GM21825 (cell line): ENCODE measurements at regions not wholly inside any gene's neighbourhood (a gene's known extent, or its start where the extent isn't known, plus 50 kb on each side); places are given as distances from the start of the nearest gene placed in this dataset.
A peak's percentile ranks its signal among the peaks of the same experiment; 100 is the strongest.

ENCODE experiments used
- ATAC-seq: cut with Tn5 transposase; IDR thresholded peaks from one replicate; pipeline ENCODE4 v1.9.1; 2021; ENCODE audit warnings: mild to moderate bottlenecking, moderate library complexity; ENCODE audit not compliant: unreplicated experiment

DNA sequence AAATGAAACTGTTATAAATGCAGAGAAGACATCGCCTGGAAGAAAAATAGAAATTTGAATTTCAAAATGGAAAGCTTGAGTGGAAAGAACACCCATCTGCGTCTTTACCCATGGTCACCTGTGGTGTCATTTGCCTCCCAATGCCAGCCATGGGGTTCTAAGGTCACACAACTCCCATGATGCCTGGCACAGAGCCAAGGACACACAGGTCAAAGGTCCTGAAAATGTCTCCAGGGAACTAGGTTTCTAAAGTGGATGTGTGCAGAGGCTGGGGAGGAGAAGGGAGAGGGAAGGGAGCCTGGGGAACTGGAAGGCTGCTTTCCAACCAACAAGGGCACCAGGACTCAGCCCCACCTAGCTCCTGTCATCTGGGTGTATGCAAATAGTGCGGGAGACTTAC lies 724.0 kb upstream of the TMEM132C start:
- ATAC-seq: no peak

GRCh38 chr12:127546721-127547505 lies 720.1 kb upstream of the TMEM132C start:
- no peak for ATAC-seq

DNA sequence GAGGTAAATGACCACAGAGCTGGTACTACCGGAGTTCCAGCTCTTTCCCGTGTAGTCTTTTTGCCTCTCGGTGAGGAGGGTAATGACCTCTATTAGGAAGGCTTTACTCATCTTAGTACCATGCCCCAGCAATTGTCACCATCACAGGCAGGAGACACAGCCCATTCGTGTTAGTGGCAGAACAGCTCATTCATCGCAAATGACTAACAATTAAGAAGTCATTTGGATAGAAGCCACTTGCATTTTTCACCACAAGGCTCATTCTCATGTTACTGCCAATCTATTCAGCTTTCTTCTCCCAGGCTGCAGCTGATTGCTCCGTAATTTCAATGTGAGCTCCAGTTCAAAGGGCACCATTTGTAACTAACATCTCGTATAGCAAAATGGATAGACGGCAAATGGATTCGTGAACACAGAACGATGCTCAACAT lies 718.8 kb upstream of the TMEM132C start:
- ATAC-seq: no peak

GRCh38 chr12:127550271-127550670 lies 716.7 kb upstream of the TMEM132C start:
- ATAC-seq: no peak

DNA sequence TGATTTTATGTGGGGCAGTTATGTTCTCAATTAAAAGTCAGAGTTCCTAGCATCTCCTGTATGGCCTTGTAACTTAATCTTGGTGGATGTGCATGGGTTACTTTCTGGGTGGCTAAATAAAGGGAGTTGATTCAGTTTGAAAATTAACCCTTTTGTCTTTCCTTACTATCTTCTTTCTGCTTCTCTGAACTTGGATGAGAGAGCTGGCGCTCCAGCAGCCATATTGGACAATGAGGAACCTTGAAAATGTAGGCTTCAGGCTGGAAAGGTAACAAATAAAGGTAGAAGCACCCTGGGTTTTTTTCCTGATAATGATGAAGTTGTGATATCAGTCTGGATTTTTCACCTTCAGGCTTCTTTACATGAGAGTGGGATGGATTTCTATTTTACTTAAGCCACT lies 714.1 kb upstream of the TMEM132C start:
- no peak for ATAC-seq

DNA sequence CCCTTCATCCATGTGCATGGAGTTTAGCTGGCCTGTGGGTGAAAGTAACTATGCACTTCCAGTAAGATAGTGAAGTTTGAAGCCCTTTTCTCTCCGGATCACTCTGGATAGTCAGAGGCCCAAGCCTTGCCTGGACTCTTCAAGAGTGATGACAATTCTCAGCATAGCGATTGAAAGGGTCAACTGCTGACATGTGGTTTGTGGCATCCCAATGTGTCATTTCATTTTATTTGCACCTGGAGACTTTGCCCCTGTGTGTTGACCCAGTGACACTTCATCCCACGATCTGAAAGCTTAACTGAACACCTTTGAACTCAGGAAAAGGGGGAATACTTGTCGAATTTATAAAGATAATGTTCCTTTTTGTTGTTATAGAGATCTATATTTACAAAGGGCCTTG lies 711.9 kb upstream of the TMEM132C start:
- no peak for ATAC-seq

DNA sequence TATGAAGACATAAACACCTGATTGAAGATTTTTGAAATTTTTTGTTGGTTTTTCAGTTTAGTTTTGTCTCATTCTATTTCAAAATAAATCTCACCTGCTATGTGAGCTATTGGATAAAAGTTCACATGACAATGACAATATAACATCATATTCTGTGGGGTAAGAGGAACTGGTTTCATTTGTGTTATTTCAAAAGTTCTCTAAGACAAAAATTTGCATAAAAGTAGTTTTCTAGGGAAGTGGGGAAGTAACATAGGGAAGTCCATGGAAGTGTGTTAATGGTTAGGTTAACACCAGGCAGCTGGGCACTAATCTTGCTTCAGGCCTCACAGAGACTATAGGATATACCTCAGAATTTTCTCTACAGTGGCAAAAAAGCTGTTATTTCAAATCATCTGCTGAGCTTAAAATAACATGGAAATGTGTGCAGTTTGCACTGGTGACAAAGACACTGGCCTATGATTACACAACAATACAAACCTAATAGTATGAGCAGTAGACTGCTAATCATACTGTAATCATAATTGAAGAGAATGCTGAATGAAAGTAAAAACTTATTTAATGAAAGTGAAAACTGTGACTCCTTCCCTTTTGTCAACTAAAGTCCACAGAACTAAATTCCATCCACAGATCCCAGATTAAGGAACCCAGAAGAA lies 710.6 kb upstream of the TMEM132C start:
- no peak for ATAC-seq

DNA sequence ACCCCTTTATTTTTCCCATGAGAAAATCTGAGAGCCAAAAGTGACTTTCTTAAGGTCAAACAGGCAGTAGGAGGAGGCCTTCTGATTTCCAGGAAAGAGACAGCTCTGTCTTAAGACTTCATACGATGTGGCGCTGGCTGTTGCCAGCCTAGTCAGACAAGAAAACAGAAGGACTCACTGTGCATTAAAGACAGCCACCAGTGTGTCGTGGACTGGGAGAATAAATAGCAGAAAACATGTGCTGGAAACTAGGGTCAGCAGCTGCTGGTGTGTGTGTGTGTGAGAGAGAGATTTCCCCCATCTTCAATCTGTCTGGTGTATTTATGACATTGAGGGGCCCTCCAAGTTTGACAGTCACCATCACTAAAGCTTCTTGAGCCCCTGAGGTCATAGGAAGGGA lies 708.6 kb upstream of the TMEM132C start:
- no peak for ATAC-seq

GRCh38 chr12:127559349-127560040 lies 707.5 kb upstream of the TMEM132C start:
- ATAC-seq: peak; percentile 86

DNA sequence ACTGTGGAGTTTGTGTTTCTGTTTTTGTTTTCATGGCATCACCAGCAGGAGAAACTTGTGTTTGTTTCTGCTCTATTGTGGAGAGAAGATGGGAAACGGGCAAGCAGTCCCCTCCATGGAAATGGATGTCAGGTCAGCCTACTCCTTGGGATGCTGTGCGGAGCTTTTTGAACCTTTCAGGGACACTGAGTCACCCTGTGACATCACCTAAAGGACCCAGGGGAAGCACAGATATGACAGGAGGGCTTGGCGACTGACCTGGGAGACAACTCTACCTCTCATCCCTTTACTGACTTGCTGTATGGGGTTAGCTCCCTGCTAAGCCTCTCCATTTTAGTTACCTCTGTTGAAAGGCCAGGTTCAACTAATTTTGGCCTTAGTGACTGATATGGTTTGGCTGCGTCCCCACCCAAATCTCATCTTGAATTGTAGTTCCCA lies 706.9 kb upstream of the TMEM132C start:
- ATAC-seq: no peak

DNA sequence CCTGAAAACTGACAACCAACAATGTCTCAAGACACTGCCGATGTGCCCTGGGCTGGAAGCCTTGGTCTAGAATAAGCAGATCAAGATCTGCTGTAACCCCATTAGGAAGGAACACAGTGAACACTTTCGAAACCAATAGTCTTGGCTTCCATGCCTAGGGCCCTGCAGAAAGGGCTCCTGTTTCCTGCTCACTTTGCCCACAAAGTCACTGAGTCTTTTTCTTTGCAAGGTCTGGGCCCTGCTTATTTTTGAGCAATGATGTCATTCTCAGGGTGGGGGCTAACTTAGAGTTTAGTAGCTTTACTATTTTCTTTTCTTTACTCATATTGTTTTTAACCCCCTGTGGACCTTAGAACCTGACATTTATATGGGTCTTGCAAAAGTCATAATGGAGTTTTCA lies 704.2 kb upstream of the TMEM132C start:
- ATAC-seq: no peak

- no peak for ATAC-seq
These were observed 701.7 kb upstream of the TMEM132C start for GRCh38 chr12:127565241-127565640.

DNA sequence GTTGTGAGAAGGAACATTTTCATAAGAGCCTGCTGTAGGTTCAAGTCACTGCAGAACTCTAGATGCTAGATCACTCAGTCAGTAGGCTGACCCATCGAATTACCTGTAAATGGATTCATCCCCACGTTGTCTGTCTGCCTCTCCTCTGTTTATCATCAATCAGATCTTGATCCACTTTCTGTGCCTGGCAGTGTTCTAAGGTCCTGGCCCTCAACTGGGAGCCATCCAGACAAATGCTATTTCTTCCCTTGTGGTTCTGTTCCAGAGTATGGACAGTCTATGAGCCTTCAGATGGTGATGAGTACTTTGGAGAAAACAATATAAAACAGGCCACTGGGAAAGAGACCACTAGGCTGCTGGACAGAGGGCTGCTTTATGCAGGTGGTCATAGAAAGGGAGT lies 699.4 kb upstream of the TMEM132C start:
- ATAC-seq: no peak

GRCh38 chr12:127570387-127570786 lies 696.6 kb upstream of the TMEM132C start:
- ATAC-seq: no peak

DNA sequence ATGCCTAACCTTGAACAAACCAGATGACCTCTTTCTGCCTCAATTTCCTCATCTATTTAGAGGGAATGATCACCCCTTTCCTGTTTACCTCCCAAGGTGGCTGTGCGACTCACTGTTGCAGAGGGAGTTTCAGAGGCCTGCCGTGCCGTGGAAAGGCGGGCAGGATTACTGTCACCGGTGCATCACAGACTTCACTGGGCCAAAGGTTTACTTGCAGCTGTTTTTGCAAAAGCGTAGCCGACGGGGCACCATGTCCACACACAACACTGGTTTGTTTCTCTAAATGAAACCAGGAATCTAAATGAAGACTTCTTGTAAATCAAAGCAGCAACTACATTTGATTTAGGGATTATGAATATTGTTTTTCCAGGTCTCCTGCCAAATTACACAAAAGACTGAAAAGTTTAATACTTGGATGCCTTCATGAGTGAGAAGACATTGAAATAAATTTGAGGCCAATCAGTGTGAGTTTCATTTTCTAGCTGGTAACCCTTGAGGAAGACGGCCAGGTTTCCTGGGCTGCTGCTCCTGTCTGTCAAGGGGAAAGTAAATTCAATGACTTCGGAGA lies 696.1 kb upstream of the TMEM132C start:
- no peak for ATAC-seq

GRCh38 chr12:127571578-127571977 lies 695.4 kb upstream of the TMEM132C start:
- no peak for ATAC-seq

DNA sequence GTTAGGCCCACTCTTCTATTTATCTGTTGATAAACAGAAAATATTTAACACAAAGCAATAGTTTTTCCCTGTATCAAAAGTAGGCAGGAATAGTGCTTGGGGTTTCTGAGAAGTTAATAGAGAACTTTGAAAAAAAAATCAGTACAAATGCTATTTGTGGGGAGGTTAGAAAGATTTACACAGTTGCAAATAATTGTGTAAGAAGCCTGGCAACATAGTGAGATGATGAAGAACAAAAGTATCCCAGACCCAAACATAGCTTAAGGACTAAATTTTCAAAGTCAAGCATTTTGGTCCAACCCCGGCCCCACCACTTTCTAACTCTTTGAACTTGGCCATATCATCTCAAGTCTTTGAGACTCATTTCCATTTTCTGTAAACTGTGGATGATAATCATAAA lies 687.5 kb upstream of the TMEM132C start:
- ATAC-seq: no peak

GRCh38 chr12:127582074-127582473 lies 684.9 kb upstream of the TMEM132C start:
- ATAC-seq: no peak

GRCh38 chr12:127583041-127583440 lies 683.9 kb upstream of the TMEM132C start:
- no peak for ATAC-seq

DNA sequence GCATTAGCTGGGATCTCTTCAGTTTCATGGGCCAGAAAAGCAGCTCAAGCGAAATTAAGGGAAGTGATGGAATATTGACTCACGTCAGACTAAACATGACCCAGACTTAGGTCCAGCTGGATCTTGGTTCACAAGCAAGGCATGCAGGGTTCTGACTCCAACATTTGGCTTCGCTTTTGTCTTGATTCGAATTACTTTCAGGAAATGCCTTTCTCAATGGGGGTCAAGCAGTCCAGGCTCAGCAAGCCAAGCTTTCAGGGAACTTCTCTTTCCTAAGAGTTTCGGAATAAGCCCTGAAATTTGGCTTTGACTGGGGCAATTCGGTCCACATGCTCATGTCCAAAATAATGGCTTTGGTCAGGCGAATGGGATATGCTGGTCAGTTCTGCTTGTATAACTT lies 678.7 kb upstream of the TMEM132C start:
- no peak for ATAC-seq

DNA sequence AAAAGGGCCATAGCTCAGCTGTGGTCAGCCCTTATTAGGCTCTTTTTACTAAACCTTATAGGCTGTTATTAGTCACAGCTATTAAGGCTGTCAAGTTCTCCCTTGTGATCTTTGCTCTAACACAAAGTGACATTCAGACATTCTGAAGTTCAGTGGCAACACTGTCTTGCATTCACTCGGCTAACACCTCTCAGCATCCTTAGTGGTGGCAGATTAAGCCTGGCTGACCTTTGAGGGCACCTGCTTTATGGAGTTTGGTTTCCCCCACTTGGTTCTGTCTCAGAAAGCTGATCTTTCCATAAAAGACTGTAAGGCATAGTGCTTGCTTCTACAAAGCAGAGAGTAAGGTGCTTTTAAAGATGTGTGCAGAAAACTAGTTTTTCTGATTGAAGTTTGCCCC lies 677.4 kb upstream of the TMEM132C start:
- no peak for ATAC-seq

- no peak for ATAC-seq
These were observed 676.1 kb upstream of the TMEM132C start for GRCh38 chr12:127590868-127591267.
